ENCODE measurements at regions not wholly inside any gene's neighbourhood (a gene's known extent, or its start where the extent isn't known, plus 50 kb on each side); places are given as distances from the start of the nearest gene placed in this dataset.

GRCh38 chr1:48164571-48164970 lies 57.9 kb upstream of the SLC5A9 start:
- intact Hi-C loops (cut with DNase I), result no loop called here
- no peaks in the 10 kb centered on the region for H3K9me3 ChIP-seq
- 88 to 89% methylated on average over 4 of the region's 4 CpGs for WGBS, 2 donors
- H3K36me3 ChIP-seq, result no peaks in the 10 kb centered on the region
- H3K27ac ChIP-seq, result no peak overlapping the region
- TF ChIP-seq POLR2AphosphoS5 (IDR thresholded peaks at IDR 0.05), result no peak
- no peaks in the 10 kb centered on the region for H3K27me3 ChIP-seq
- H3K4me3 ChIP-seq, result no peak overlapping the region
- DNase-seq, result no peak
- H3K4me1 ChIP-seq, result peaks cover 0 to 9% (median 0%) of the 10 kb centered on the region in 4 donors

- 68 to 84% methylated on average over 6 of the region's 6 CpGs for WGBS, 2 donors
- no peak overlapping the region for H3K4me3 ChIP-seq
- H3K36me3 ChIP-seq, result no peaks in the 10 kb centered on the region
- no peak for DNase-seq
- peaks cover 0 to 9% (median 0%) of the 10 kb centered on the region in 4 donors for H3K4me1 ChIP-seq
- H3K27me3 ChIP-seq, result no peaks in the 10 kb centered on the region
- intact Hi-C loops (cut with DNase I), result no loop called here
- H3K9me3 ChIP-seq, result no peaks in the 10 kb centered on the region
- TF ChIP-seq POLR2A (IDR thresholded peaks at IDR 0.05) (no peak), POLR2AphosphoS5 (IDR thresholded peaks at IDR 0.05) (no peak), EP300 (IDR thresholded peaks at IDR 0.05) (no peak), CTCF (IDR thresholded peaks at IDR 0.05) (no peak)
- H3K27ac ChIP-seq, result no peak overlapping the region
Measured at GRCh38 chr1:48160486-48161132, 61.9 kb upstream of the SLC5A9 start.

DNA sequence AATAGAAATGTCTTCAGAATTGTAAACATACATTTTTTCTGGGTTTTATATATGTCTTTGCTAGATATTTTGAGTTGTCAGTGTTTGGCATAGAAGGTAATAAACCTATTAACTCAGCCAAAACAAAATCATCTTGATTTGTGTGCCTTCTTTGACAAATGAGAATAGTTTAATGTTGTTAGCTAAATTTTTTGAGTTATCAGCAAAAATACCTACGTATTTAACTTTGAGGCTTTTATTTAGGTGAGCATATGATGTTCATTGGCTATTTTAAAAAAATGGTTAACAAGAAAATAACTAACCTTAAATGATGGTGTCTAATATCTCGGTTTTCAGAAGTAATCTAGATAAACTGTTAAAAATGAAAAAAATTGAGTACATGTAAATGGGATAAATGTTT lies 83.2 kb upstream of the SLC5A9 start:
- no peak for TF ChIP-seq POLR2A (IDR thresholded peaks at IDR 0.05)
- no peak for TF ChIP-seq POLR2AphosphoS5 (IDR thresholded peaks at IDR 0.05)
- no peak for TF ChIP-seq EP300 (IDR thresholded peaks at IDR 0.05)
- TF ChIP-seq CTCF (IDR thresholded peaks at IDR 0.05), result no peak
- H3K27ac ChIP-seq, result no peak overlapping the region
- H3K36me3 ChIP-seq, result no peaks in the 10 kb centered on the region
- peaks cover 0 to 6% (median 0%) of the 10 kb centered on the region in 4 donors for H3K9me3 ChIP-seq
- no peaks in the 10 kb centered on the region for H3K27me3 ChIP-seq
- no peaks in the 10 kb centered on the region for H3K4me1 ChIP-seq
- no peak for DNase-seq
- no peak overlapping the region for H3K4me3 ChIP-seq
- intact Hi-C loops (cut with DNase I), result no loop called here
- whole genome bisulfite sequencing, 2 donors, result 84 to 89% methylated on average over 2 of the region's 2 CpGs

GRCh38 chr1:48127735-48128685 lies 94.5 kb upstream of the SLC5A9 start:
- intact Hi-C loops (cut with DNase I), result no loop called here
- TF ChIP-seq CTCF (IDR thresholded peaks at IDR 0.05) (no peak), POLR2A (IDR thresholded peaks at IDR 0.05) (no peak), POLR2AphosphoS5 (IDR thresholded peaks at IDR 0.05) (no peak), EP300 (IDR thresholded peaks at IDR 0.05) (no peak)
- WGBS, 2 donors, result 59 to 80% methylated on average over 5 of the region's 5 CpGs

DNA sequence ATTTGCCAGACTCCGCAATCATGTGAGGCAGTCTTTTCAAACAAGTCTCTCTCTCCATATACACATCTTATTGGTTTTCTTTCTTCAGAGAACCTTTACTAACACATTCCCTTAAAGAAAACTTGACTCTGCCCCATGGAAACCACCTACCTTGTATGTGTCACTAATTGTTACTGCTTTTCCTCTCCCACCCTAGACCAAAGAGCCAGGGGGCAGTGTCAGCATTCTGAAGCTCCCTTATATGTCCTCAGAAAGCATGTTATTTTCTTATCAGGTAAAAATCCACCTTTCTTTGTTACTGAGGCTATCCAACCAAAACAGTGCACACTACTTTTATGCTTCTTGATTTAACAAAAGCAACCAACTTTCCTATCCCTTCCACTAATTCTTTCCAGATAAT lies 98.9 kb upstream of the SLC5A9 start:
- intact Hi-C loops (cut with DNase I), result no loop called here
- H3K27me3 ChIP-seq, result no peaks in the 10 kb centered on the region
- H3K4me3 ChIP-seq, result no peak overlapping the region
- H3K4me1 ChIP-seq, result no peaks in the 10 kb centered on the region
- no peak for DNase-seq
- 95 to 97% methylated on average over 1 of the region's 1 CpG for WGBS, 2 donors
- no peak overlapping the region for H3K27ac ChIP-seq
- TF ChIP-seq POLR2A (IDR thresholded peaks at IDR 0.05) (no peak), POLR2AphosphoS5 (IDR thresholded peaks at IDR 0.05) (no peak), CTCF (IDR thresholded peaks at IDR 0.05) (no peak), EP300 (IDR thresholded peaks at IDR 0.05) (no peak)
- no peaks in the 10 kb centered on the region for H3K36me3 ChIP-seq
- H3K9me3 ChIP-seq, result no peaks in the 10 kb centered on the region

More at GRCh38 chr1:48127735-48128685, 94.5 kb upstream of the SLC5A9 start:
- H3K4me3 ChIP-seq, result no peak overlapping the region
- no peaks in the 10 kb centered on the region for H3K27me3 ChIP-seq
- no peak for DNase-seq
- H3K9me3 ChIP-seq, result no peaks in the 10 kb centered on the region
- H3K4me1 ChIP-seq, result no peaks in the 10 kb centered on the region
- no peaks in the 10 kb centered on the region for H3K36me3 ChIP-seq
- H3K27ac ChIP-seq, result no peak overlapping the region
